Loucy (cell line): ENCODE measurements at regions not wholly inside any gene's neighbourhood (a gene's known extent, or its start where the extent isn't known, plus 50 kb on each side); places are given as distances from the start of the nearest gene placed in this dataset.

Experiments
- H2AFZ ChIP-seq: fragments of 200-600 bp; sonication (generic); 2 replicates; pipeline ENCODE4 v1.6.0; 2016; ENCODE audit warnings: antibody characterized with exemption, mild to moderate bottlenecking, low read length, moderate library complexity
- H3F3A ChIP-seq: fragments of 200-600 bp; 2 replicates; pipeline ENCODE4 v1.6.0; 2016; ENCODE audit warnings: antibody characterized with exemption, low read depth, mild to moderate bottlenecking
- H3K27me3 ChIP-seq: fragments of 200-600 bp; sonication (generic); 2 replicates; pipeline ENCODE4 v1.6.1; 2014; ENCODE audit warnings: low read length, mild to moderate bottlenecking; ENCODE audit not compliant: insufficient read depth, poor library complexity, severe bottlenecking
- H3K36me3 ChIP-seq: fragments of 200-600 bp; sonication (generic); 2 replicates; pipeline ENCODE4 v1.6.1; 2016; ENCODE audit warnings: low read length; ENCODE audit not compliant: insufficient read depth
- H3K4me1 ChIP-seq: fragments of 200-600 bp; sonication (generic); 2 replicates; pipeline ENCODE4 v1.5.1; 2014; ENCODE audit warnings: low read length, mild to moderate bottlenecking; ENCODE audit not compliant: insufficient read depth, poor library complexity, severe bottlenecking
- H3K4me2 ChIP-seq: fragments of 200-600 bp; sonication (generic); 2 replicates; pipeline ENCODE4 v1.6.0; 2014; ENCODE audit warnings: antibody characterized with exemption, low read length, low read depth, mild to moderate bottlenecking; ENCODE audit not compliant: poor library complexity, severe bottlenecking
- H3K4me3 ChIP-seq: fragments of 200-600 bp; sonication (generic); 2 replicates; pipeline ENCODE4 v1.5.1; 2014; ENCODE audit warnings: low read length, mild to moderate bottlenecking, mixed read lengths; ENCODE audit not compliant: poor library complexity, severe bottlenecking
- H3K79me2 ChIP-seq: fragments of 200-600 bp; sonication (generic); 2 replicates; pipeline ENCODE4 v1.6.1; 2014; ENCODE audit warnings: low read length; ENCODE audit not compliant: insufficient read depth
- H3K9ac ChIP-seq: fragments of 200-600 bp; sonication (generic); 2 replicates; pipeline ENCODE4 v1.6.0; 2014; ENCODE audit warnings: mild to moderate bottlenecking, low read depth, low read length, moderate library complexity; ENCODE audit not compliant: poor library complexity, severe bottlenecking
- H3K9me2 ChIP-seq: fragments of 200-600 bp; sonication (generic); replicated peaks from 2 replicates; pipeline ENCODE4 v1.6.1; 2016; ENCODE audit warnings: low read depth, low read length, mixed read lengths
- H3K9me3 ChIP-seq: fragments of 200-600 bp; sonication (generic); 2 replicates; pipeline ENCODE4 v1.6.1; 2014; ENCODE audit warnings: mild to moderate bottlenecking, antibody characterized with exemption, low read length, low read depth; ENCODE audit not compliant: insufficient read depth
- H4K20me1 ChIP-seq: fragments of 200-600 bp; sonication (generic); 2 replicates; pipeline ENCODE4 v1.6.0; 2014; ENCODE audit warnings: antibody characterized with exemption, low read length, mild to moderate bottlenecking; ENCODE audit not compliant: insufficient read depth, poor library complexity, severe bottlenecking
- CTCF ChIP-seq: fragments of 200-600 bp; sonication (generic); conservative IDR thresholded peaks from 2 replicates; pipeline ENCODE4 v1.5.1; 2014; ENCODE audit warnings: mild to moderate bottlenecking, antibody characterized with exemption, low read length
- EZH2phosphoT487 ChIP-seq: fragments of 200-600 bp; IDR thresholded peaks from 2 replicates; pipeline ENCODE4 v1.6.1; 2018; ENCODE audit warnings: antibody characterized with exemption, mild to moderate bottlenecking, moderate library complexity, borderline replicate concordance

DNA sequence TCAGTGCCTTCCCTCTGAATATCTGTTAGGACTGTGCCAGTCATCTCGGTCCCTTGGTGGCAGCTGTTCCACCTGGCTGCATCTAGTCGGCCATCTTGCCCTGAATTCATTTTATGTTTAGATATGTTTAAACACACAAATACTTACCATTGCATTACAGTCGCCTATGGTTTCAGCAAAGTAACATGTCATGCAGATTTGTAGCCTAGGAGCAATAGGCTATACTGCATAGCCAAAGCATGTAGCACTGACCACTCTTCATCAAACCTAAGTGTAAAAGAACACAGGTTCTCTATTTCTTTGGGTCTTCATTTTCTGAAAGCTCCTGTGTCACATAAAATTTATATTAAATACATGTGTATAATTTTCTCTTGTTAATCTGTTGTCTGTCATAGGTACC lies 118.9 kb upstream of the THSD7A start:
- Histone ChIP-seq H3K36me3 (no peaks in the 10 kb centered on the region), H3F3A (no peaks in the 10 kb centered on the region), H3K9ac (no peak overlapping the region), H2AFZ (no peak overlapping the region), H3K4me1 (no peaks in the 10 kb centered on the region), H3K4me3 (no peak overlapping the region), H3K79me2 (no peaks in the 10 kb centered on the region), H4K20me1 (no peaks in the 10 kb centered on the region), H3K27me3 (no peaks in the 10 kb centered on the region), H3K9me3 (no peaks in the 10 kb centered on the region), H3K4me2 (no peak overlapping the region), H3K9me2 (no peaks in the 10 kb centered on the region)
- TF ChIP-seq EZH2phosphoT487 (no peak), CTCF (no peak)

DNA sequence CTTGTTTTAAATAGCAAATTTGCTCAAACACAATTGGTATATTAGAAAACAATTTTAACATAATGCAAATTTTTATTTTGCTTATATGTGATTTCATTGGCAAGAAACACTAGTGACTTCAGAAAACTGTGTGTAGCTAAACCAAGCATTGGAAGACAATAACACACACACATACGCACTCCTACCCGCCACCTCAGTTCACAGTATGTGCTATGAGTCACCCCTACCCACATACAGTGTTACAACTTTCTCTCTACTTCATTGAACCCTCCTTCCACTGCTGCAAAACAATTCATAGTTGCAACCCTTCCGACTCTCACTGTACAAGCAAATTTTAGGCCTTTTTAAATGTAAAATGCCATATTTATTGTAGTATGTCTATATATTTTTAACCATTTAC lies 119.9 kb upstream of the THSD7A start:
- Histone ChIP-seq H3F3A (no peaks in the 10 kb centered on the region), H3K4me2 (no peak overlapping the region), H3K79me2 (no peaks in the 10 kb centered on the region), H3K36me3 (no peaks in the 10 kb centered on the region), H2AFZ (no peak overlapping the region), H3K4me1 (no peaks in the 10 kb centered on the region), H3K27me3 (no peaks in the 10 kb centered on the region), H4K20me1 (no peaks in the 10 kb centered on the region), H3K9me2 (no peaks in the 10 kb centered on the region), H3K4me3 (no peak overlapping the region), H3K9ac (no peak overlapping the region), H3K9me3 (no peaks in the 10 kb centered on the region)
- TF ChIP-seq EZH2phosphoT487 (no peak), CTCF (no peak)

- Histone ChIP-seq H3K36me3 (no peaks in the 10 kb centered on the region), H3F3A (no peaks in the 10 kb centered on the region), H3K4me1 (no peaks in the 10 kb centered on the region), H2AFZ (no peak overlapping the region), H3K79me2 (no peaks in the 10 kb centered on the region), H3K9me3 (no peaks in the 10 kb centered on the region), H3K4me2 (no peak overlapping the region), H3K9ac (no peak overlapping the region), H3K4me3 (no peak overlapping the region), H4K20me1 (no peaks in the 10 kb centered on the region), H3K27me3 (no peaks in the 10 kb centered on the region), H3K9me2 (no peaks in the 10 kb centered on the region)
- TF ChIP-seq EZH2phosphoT487 (no peak), CTCF (no peak)
Observed at GRCh38 chr7:11952972-11953371, 121.0 kb upstream of the THSD7A start.
